SKM-1 (cell line): ENCODE measurements at regions not wholly inside any gene's neighbourhood (a gene's known extent, or its start where the extent isn't known, plus 50 kb on each side); places are given as distances from the start of the nearest gene placed in this dataset.
"Not testable (repeated sequence)": the region's sequence is repeated elsewhere in the genome, so short reads cannot be mapped to it uniquely, and the experiment has no call there.

Experiments
- DNase-seq: peaks from one replicate; lab custom pipeline; 2025; ENCODE audit not compliant: unreplicated experiment; lab: John Stamatoyannopoulos, UW

- no peak for DNase-seq
Observed at GRCh38 chr6:144474290-144474689, 189.2 kb downstream of the UTRN start.

GRCh38 chr6:144474904-144475303 is 189.8 kb downstream of the UTRN start:
- DNase-seq = no peak

- no peak for DNase-seq
Observed at GRCh38 chr6:144475411-144475810, 190.3 kb downstream of the UTRN start.

- DNase-seq = no peak
Observed at GRCh38 chr6:144476286-144476685, 191.2 kb downstream of the UTRN start.

- DNase-seq = no peak
Observed at GRCh38 chr6:144477396-144477795, 192.3 kb downstream of the UTRN start.

GRCh38 chr6:144477856-144478255 is 192.7 kb downstream of the UTRN start:
- DNase-seq = no peak

- no peak for DNase-seq
Observed at GRCh38 chr6:144478483-144478882, 193.3 kb downstream of the UTRN start.

GRCh38 chr6:144479991-144480390 is 194.9 kb downstream of the UTRN start:
- no peak for DNase-seq

- DNase-seq = no peak
Observed at GRCh38 chr6:144480473-144480872, 195.3 kb downstream of the UTRN start.

- no peak for DNase-seq
Observed at GRCh38 chr6:144481527-144481926, 196.4 kb downstream of the UTRN start.

- peak; percentile 49 for DNase-seq
Observed at GRCh38 chr6:144482142-144482541, 197.0 kb downstream of the UTRN start.

GRCh38 chr6:144485531-144485930 is 200.4 kb downstream of the UTRN start:
- no peak for DNase-seq

GRCh38 chr6:144488590-144488989 is 203.5 kb downstream of the UTRN start:
- no peak for DNase-seq

GRCh38 chr6:144493035-144493910 is 208.1 kb downstream of the UTRN start:
- no peak for DNase-seq

GRCh38 chr6:144495076-144495475 is 209.9 kb downstream of the UTRN start:
- DNase-seq = not testable (repeated sequence)

GRCh38 chr6:144497650-144498049 is 212.5 kb downstream of the UTRN start:
- DNase-seq = no peak

- no peak for DNase-seq
Observed at GRCh38 chr6:144500892-144501291, 215.8 kb downstream of the UTRN start.

GRCh38 chr6:144505214-144505613 is 220.1 kb downstream of the UTRN start:
- not testable (repeated sequence) for DNase-seq

- DNase-seq = not testable (repeated sequence)
Observed at GRCh38 chr6:144506051-144506450, 220.9 kb downstream of the UTRN start.

GRCh38 chr6:144507772-144508312 is 222.7 kb downstream of the UTRN start:
- not testable (repeated sequence) for DNase-seq

GRCh38 chr6:144510859-144511258 is 225.7 kb downstream of the UTRN start:
- DNase-seq = no peak

GRCh38 chr6:144515761-144516160 is 230.6 kb downstream of the UTRN start:
- DNase-seq = no peak

GRCh38 chr6:144519426-144519825 is 234.3 kb downstream of the UTRN start:
- DNase-seq = no peak
